ENCODE measurements at regions not wholly inside any gene's neighbourhood (a gene's known extent, or its start where the extent isn't known, plus 50 kb on each side); places are given as distances from the start of the nearest gene placed in this dataset.

- BruUV-seq (replicated peaks), result no TSS peak
- Histone ChIP-seq H3K4me1 (ENCODE audit: insufficient read depth, low read length, poor library complexity, severe bottlenecking) (no peaks in the 10 kb centered on the region), H3K36me3 (ENCODE audit: insufficient read depth, low read length, poor library complexity, severe bottlenecking) (no peaks in the 10 kb centered on the region), H3K4me3 (ENCODE audit: low read depth, low read length, poor library complexity, severe bottlenecking) (no peak overlapping the region), H3K27ac (ENCODE audit: low read depth, low read length, poor library complexity, severe bottlenecking) (no peak overlapping the region), H3K27me3 (replicated peaks; ENCODE audit: insufficient read depth, low read depth, low read length, poor library complexity) (no peaks in the 10 kb centered on the region), H3K9me3 (ENCODE audit: low read depth, low read length, poor library complexity, severe bottlenecking) (no peaks in the 10 kb centered on the region)
- CTCF ChIA-PET, result no interaction called here
- POLR2A ChIA-PET (ENCODE audit: low non-redundant PET), result no interaction called here
- no peak for TF ChIP-seq CTCF (conservative IDR thresholded peaks at IDR 0.05; ENCODE audit: low read depth, low read length)
- TF ChIP-seq EZH2 (IDR thresholded peaks at IDR 0.05; ENCODE audit: borderline replicate concordance, low read depth, low read length, poor library complexity, severe bottlenecking), result no peak
- intact Hi-C loops (cut with micrococcal nuclease; ENCODE audit: unreplicated experiment), result no loop called here
- DNase-seq (ENCODE audit: low spot score), result peak; percentile 7
These were observed 647.1 kb downstream of the NTRK3 start for GRCh38 chr15:87609474-87609873.

DNA sequence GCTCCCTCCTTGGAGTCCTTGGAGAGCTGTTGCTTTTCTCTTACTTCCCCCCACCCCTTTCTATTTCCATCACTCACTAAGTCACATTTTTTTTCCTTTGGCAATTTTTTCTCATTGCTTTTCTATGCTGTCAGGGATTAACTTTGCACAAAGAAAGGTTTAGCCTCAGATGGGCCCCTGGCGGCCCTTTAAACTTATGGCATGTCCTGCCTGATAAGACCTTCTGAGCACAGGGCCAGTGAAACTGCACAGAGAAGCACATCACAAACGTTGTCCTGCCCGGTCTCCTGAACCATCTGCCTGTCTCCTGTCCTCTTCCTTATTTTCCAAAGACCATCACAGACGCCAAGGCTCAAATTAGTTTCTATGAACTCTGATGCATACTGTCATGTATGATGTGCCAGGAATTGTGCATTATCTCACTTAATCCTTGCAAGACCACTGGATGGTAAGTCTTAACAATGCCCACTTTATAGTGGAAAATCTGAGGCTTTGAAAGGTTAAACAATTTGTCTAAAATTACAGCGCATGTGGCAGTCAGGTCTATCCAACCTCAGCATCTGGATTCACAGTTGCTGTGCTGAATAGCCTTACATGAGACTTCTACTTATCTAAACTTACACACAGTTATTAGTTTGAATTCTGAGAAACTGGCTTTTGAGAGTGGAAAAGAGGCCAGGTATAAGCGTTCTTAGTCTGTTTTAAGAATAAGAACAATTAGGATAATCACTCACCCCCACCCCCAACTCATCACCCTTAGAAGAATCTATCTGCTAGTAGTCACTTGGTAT lies 648.1 kb downstream of the NTRK3 start:
- TF ChIP-seq EZH2 (IDR thresholded peaks at IDR 0.05; ENCODE audit: borderline replicate concordance, low read depth, low read length, poor library complexity, severe bottlenecking) (no peak), CTCF (conservative IDR thresholded peaks at IDR 0.05; ENCODE audit: low read depth, low read length) (no peak)
- Histone ChIP-seq H3K4me3 (ENCODE audit: low read depth, low read length, poor library complexity, severe bottlenecking) (no peak overlapping the region), H3K36me3 (ENCODE audit: insufficient read depth, low read length, poor library complexity, severe bottlenecking) (no peaks in the 10 kb centered on the region), H3K4me1 (ENCODE audit: insufficient read depth, low read length, poor library complexity, severe bottlenecking) (no peaks in the 10 kb centered on the region), H3K27me3 (replicated peaks; ENCODE audit: insufficient read depth, low read depth, low read length, poor library complexity) (no peaks in the 10 kb centered on the region), H3K9me3 (ENCODE audit: low read depth, low read length, poor library complexity, severe bottlenecking) (no peaks in the 10 kb centered on the region), H3K27ac (ENCODE audit: low read depth, low read length, poor library complexity, severe bottlenecking) (no peak overlapping the region)
- no TSS peak for BruUV-seq (replicated peaks)
- intact Hi-C loops (cut with micrococcal nuclease; ENCODE audit: unreplicated experiment), result no loop called here
- ChIA-PET CTCF (no interaction called here), POLR2A (ENCODE audit: low non-redundant PET) (no interaction called here)
- no peak for DNase-seq (ENCODE audit: low spot score)

DNA sequence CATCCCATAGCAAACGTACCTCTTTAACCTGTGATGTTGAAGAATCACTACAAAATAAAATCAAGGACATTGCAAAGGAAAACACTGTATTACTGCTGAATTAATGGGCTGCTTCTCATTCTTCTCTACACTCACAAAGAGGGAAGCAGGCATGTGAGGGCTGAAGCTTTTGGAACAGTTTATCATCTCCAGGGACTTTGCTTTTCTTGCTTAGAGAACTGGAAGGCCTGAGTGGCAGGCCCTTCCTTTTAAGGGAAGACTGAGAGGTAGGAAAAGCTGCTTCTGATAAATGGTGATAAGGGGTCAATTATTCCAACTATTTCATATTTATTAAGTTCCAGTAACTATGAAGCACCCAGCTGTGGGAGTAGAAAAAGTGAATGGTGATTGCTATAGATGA lies 649.6 kb downstream of the NTRK3 start:
- no peak overlapping the region for H3K27ac ChIP-seq (ENCODE audit: low read depth, low read length, poor library complexity, severe bottlenecking)
- no peak for DNase-seq (ENCODE audit: low spot score)
- intact Hi-C loops (cut with micrococcal nuclease; ENCODE audit: unreplicated experiment), result no loop called here
- H3K27me3 ChIP-seq (replicated peaks; ENCODE audit: insufficient read depth, low read depth, low read length, poor library complexity), result no peaks in the 10 kb centered on the region
- CTCF ChIA-PET, result no interaction called here
- POLR2A ChIA-PET (ENCODE audit: low non-redundant PET), result no interaction called here
- no peaks in the 10 kb centered on the region for H3K4me1 ChIP-seq (ENCODE audit: insufficient read depth, low read length, poor library complexity, severe bottlenecking)
- no TSS peak for BruUV-seq (replicated peaks)
- TF ChIP-seq CTCF (conservative IDR thresholded peaks at IDR 0.05; ENCODE audit: low read depth, low read length) (no peak), EZH2 (IDR thresholded peaks at IDR 0.05; ENCODE audit: borderline replicate concordance, low read depth, low read length, poor library complexity, severe bottlenecking) (no peak)
- H3K36me3 ChIP-seq (ENCODE audit: insufficient read depth, low read length, poor library complexity, severe bottlenecking), result no peaks in the 10 kb centered on the region
- no peak overlapping the region for H3K4me3 ChIP-seq (ENCODE audit: low read depth, low read length, poor library complexity, severe bottlenecking)
- no peaks in the 10 kb centered on the region for H3K9me3 ChIP-seq (ENCODE audit: low read depth, low read length, poor library complexity, severe bottlenecking)

All from A673 (cell line).